NCI-H2196 (cell line): ENCODE measurements at regions not wholly inside any gene's neighbourhood (a gene's known extent, or its start where the extent isn't known, plus 50 kb on each side); places are given as distances from the start of the nearest gene placed in this dataset.
A peak's percentile ranks its signal among the peaks of the same experiment; 100 is the strongest.
"Not testable (repeated sequence)": the region's sequence is repeated elsewhere in the genome, so short reads cannot be mapped to it uniquely, and the experiment has no call there.

Experiments
- DNase-seq: peaks from one replicate; lab custom pipeline; 2025; ENCODE audit not compliant: unreplicated experiment; lab: John Stamatoyannopoulos, UW

DNA sequence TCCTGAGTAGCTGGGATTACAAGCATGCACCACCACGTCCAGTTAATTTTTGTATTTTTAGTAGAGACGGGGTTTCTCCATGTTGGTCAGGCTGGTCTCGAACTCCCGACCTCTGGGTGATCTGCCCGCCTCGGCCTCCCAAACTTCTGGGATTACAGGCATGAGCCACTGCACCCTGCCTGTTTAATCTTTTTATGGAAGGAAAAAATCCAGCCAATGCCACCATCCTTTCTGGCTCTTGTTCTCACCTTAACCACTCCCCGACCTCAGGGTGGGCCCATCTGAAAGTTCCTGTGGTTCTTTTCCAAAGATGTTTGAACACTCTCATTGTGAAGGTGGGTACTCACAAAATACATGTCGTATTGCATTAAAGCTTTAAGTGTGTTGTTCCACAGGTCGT lies 336.2 kb downstream of the TCERG1L start:
- not testable (repeated sequence) for DNase-seq

DNA sequence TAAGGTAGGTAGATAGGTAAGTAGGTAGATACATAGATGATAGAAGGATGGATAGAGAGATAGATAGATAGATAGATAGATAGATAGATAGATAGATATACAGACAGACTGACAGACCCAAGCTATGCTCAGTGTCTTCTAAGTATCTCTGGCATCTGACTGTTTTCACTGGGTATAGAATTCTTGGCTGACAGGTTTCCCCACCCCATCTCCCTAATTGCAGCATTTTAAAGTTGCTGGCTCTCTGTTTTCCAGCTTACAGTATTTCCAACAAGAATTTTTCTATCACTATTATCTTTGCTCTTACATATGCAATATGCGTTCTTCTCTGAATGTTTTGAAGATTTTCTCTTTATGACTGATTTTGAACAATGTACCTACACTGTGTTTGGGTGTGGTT lies 328.7 kb downstream of the TCERG1L start:
- no peak for DNase-seq

DNA sequence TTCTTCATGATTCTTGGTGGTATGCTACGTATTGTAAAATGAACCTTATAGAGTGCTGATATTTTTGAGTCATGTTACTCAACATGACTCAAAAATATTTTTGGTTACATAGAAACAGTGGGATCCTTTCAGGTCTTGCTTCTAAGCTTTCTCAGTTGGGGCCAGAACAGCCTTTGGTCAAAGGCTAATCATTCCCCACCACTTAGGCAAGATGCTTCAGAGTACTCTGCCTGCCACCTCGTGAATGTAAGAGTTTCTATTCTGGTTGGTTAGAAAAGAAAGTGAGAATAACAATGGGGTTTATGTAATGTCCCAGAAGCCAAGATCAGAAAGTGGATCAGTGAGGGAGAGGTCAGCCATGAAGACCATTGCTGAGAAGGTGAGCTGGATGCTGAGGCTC lies 327.8 kb downstream of the TCERG1L start:
- no peak for DNase-seq

DNA sequence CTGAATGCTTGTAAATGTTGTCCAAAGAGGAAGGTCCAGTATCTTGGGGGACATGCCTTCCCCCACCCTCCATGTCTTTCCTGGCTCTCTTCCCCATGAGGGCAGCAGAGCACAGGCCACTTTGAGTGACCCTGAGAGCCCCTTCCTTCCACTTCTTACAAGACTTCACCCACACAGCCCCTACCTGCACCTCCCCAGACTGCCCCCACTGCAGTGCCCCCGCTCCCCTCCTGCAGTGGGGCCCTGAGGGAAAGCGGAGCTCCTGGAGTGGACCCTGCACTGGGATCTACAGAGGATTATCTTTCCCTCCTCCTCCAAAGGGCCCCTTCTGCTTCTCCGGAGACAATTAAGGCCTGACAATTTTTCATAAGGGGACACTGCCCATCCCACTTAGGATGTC lies 326.8 kb downstream of the TCERG1L start:
- DNase-seq = no peak

DNA sequence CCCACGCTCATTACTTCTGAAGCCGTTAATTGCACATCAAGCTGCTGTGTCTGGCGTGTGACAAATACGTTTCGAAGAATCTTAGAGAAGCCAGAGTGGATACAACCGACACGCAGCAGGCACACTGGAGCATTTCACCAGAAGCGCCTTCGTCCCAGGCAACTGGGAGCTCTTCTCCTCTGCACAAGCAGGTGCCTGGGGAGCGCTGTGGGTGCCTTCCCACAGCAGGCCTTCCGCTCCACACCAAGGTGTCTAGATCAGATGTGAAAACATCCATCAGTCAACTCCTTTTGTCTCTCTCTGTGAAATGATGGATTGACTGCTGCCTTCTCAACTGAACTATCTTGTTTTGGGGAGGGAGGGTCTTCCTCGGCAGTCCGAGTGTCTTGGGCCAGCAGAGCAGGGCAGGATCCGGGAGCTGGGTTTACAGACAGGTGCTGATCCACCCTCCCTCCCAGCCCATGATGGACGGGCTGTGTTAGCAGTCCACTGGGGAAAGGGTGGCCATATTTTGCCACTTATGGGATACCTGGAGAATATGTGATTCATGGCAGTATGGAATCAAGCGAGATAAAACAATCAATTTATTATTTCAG lies 326.3 kb downstream of the TCERG1L start:
- no peak for DNase-seq

DNA sequence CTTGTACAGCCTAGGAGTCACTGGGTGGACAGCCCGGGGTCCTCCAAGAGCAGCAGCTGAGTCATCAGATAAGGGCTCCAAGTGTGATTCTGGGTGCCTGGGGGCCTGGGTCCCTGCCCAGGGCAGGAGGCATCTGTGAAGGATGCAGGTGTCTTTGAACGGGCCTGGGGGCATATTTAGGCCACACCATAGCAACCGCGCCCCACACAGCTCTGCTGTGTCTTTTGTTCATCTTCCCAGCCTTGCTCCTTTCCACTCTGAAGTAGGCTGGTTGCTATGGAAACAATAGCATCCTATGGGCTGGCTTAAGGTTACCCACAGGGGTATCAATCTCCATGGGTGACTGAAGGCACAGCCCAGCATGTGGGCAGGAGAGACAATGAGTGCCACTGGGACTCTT lies 324.7 kb downstream of the TCERG1L start:
- DNase-seq = no peak

DNA sequence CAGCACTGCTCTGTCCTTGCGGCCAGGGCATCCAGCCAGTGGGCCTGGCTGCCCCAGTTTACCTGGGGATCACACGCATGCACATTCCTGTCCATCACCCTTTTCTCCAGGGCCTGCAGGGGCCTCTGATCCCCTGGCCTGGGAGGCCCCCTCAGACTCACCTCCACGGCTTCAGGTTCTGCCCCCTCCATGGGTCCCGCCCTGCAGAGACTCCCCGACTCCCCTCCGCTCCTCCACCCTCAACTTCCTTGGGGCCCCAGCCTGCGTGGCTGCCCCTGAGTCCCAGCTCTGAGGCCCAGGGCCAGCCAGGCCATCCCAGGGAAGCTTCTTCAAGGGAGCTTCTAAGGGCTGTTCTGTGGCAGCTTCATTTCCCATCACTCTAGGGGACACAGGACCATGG lies 324.1 kb downstream of the TCERG1L start:
- no peak for DNase-seq

DNA sequence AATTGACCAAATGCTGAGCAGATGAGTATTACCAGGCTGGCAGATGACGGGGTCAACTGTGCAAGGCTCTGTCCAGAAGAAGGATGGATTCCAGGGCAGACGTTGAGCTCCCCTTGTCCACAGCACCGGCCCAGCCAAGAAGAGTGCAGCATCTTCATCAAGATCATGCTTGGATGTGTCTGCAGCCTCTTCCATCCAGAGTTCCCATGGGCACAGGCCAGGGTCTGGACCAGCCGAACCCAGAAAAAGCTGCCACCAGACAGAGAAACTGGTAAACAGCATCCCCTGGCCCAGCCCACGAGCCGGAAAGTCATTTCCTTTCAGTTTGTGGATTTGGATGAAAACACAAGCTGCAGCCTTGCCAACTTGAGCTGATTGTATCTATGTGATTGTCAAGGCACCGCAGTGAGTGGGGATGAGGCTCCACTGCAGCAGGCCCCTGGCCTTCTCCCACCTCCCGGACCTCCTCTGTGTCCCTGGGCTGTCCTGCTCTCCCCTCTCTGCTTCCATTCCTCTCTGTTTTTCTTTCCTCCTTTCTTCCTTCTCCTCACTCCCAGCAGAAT lies 321.8 kb downstream of the TCERG1L start:
- no peak for DNase-seq

DNA sequence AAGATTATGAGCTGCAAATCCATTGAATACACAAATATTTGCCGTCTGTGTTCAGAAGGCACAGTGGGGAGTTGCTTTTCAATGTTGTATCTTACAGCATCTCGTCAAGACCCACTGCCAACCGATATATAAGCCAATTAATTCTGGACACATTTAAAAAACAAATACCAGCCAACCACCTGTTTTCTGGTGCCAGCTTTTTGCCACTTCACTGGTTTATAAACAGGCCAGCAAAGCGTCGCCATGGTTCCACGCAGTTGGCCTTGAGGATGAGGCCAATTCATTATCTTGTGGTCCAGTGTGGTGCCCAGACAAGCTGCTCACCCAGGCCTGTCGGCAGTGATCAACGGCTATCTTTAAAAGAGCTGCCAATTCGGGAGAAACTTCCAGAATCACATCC lies 321.0 kb downstream of the TCERG1L start:
- peak; percentile 38 for DNase-seq

DNA sequence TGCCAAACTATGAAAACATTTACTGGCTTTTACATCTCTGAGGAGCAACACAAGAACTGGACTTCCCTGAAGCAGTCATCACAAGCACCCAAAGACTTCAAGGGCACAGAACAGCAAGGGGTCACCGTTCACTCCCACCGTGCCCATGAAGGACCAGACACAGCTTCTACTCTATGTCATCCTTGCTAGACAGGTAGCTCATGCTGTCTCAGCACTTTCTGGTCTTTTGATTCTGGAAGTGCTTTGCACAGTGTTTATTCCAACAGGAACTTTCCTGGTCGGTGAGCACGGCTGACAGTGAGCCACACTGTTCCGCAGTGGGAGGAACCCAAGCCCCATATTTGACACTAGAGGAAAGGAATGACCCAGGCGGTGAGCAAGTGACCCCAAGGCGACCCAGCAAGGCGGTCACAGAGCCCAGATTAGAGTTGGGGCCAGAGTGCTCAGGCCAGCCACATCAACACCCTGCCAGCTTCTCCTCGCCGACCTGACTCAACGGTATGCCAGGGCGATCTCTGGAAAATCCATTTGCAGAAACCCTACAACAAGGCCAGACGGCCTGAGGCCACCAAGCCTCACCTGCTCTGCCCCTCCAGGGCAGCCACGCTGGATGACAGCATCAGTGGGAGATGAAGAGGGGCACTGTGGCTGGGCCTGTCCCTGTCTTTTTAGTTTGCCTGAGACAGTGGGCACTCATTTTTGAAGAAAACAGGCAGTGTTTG lies 318.6 kb downstream of the TCERG1L start:
- no peak for DNase-seq

DNA sequence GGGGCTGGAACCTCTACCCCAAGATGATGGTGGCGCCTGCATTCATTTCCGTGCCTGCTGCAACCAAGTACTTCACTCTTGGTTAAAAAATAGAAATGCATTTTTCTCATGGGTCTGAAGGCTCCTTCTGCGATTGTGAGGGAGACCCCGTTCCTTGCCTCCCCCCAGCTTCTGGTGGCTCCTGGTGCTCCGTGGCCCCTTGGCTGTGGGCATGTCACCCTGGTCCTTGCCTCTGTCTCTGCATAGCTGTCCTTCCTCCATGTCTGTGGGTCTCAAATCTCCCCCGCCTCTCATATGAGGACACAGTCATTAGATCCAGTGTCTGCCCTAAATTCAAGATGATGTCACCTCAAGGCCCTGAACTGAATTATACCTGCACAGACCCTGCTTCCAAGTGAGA lies 317.9 kb downstream of the TCERG1L start:
- DNase-seq = no peak

DNA sequence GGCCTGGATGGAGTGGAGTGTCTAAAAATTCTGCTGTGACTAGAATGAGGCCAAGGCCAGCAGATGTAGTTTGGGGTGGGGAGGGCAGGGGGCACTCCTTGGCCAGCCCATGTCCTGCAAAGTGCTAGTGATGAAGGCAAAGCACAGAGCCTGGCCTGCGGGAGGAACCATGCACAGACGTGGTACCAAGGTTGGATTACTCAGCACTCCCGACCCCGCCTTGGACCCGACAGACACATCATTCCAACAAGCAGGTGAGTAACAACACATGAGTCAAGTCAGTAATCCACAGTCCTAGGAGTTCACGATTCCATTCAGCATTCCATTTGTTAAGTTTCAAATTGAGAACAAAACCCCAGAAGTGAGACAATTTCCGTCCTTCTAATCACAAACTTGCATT lies 317.3 kb downstream of the TCERG1L start:
- DNase-seq = no peak

DNA sequence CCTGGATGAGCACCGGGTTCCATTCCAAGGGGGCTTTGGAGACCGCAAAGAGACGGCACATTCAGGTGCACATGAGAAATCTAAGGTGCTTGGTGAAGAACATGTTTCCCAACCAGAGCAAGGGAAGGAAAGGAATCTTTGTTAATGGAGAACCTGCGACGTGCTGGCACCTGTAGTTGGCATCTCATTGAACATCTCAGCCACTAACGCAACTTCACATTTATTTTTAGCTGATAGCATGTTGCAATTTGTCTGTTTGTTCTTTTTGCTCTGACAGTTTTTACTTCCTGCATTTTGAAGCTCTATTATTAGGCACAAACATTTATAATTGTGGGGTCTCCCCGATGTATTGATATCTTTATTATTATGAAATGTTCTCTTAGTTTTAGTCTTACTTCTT lies 316.7 kb downstream of the TCERG1L start:
- DNase-seq = no peak

DNA sequence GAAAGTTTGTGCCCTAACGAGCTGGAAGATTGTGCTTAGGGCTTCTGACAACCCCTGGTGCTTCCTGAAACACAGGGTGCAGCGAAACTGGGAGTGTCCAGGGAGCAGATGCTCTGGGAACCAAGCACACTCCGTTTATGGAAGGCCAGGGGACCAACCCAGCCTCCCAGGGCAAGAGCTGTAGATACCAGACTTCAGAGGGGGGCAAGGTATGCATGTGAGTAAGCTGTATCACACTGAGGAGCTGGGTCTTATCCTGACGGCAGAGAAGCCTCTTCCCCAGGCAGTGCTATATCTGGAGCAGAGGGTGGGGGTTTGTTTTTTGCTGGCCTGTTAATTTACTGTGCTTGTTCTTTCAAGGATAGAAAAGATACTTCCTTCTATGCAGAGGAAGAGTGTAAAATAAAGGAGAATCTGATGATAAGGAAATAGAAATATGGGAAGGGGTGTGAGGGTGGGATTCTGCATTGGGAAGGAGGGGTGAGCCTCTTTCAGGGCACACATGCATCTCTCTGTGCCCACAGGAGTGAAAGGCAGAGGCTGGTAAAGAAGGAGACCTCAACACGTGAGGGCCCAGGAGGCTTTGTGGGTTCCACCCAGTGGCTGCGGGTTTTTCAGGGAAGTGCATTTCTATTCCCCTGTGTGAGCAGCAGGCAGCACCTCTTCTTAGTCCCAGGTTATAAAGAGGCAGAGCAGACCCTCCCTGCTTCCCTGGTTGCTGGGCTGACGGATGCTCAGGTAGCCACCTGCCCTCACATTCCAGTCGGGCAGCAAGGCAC lies 314.1 kb downstream of the TCERG1L start:
- DNase-seq = no peak

DNA sequence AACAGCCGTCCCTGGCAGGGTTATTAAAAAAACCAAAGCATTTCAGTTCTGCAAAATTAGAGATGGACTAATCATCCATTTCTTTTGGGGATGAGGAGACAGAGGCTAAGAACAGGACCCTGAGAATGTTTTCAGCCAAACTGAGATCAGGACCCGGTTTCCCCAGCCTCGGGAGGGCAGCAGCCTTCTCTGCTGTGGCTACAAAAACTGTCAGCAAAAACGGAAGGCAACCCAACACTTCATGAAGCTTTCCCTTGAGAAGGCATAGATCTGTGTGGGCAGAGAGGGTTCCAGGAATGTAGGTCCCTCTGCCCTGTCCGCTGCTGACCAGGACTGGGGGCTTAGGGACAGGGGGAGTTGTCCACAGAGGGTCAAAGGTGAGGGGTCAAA lies 313.5 kb downstream of the TCERG1L start:
- no peak for DNase-seq

DNA sequence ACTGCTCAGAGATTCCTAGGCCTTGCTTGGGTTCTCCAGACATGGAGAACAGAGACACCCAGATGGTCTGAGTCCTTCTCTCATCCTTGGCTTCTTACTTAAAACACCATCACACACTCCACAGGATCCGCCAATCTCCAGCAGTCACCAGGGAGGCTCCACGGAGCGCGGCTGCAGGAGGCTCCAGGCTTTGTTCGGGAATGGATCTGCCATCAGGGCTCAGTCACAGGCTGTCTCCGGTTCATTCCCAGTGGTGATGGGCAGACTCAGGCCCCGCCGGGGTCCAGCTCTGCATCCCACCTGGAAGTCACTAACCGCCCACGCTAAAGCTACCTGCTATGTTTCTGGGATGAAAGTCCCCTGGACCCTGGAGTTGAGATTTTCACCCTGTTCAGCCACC lies 312.9 kb downstream of the TCERG1L start:
- DNase-seq = no peak

DNA sequence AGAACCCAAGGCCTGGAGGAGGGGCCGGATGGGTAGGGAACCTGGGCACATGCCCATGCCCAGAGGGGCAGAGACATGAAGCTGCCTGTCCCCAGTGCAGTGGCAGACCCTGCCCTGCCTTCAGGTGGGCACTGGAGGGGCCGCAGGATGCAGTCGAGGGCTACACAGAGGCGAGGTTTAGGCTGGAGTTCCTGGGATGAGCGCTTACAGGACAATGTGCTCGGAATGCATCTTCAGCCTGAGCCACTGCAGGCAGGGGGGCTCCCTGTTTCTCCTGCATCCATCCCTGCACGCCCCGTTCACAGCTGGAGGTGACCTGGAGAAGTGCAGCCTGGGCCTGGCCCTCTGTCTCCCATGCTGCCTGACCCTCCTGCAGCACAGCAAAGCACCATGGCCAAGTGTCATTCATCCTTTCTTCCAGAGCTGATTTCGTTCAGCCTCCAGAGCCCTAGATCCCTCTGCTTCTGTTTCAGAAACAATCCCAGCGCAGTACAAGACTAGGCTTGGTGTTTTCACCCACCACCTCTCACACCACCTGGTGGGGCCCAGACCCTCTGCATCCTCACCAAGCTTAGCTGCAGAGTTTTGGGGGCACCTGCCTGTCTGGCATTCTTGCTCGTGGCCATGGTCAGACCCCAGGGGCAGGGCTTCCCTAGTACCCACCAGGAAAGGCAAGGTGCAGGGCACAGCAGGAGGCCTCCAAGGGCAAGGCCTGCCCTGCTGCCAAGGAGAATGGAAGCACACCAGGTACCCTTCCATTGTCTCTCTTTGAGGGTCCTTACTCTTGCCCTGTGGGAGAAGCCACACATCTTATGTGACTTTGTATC lies 311.9 kb downstream of the TCERG1L start:
- DNase-seq = no peak

DNA sequence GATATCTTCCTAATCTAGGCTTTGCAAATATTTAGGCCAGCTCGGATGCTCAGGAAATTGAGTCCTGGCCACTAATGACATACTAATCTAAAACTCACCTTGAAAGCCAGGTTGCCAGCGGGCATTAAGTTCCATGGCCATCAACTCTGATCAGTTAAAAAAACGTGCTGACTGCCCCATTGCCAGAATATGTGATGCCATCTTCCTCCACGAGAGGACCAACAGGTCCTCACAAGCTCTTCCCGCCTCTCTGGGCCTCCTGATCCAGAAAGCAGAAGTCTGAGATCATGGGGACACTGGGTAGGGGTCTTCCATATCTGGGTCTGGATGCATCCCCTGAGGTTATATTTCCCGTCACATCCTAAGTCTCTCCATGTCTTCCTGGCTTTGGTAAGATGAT lies 311.3 kb downstream of the TCERG1L start:
- no peak for DNase-seq

DNA sequence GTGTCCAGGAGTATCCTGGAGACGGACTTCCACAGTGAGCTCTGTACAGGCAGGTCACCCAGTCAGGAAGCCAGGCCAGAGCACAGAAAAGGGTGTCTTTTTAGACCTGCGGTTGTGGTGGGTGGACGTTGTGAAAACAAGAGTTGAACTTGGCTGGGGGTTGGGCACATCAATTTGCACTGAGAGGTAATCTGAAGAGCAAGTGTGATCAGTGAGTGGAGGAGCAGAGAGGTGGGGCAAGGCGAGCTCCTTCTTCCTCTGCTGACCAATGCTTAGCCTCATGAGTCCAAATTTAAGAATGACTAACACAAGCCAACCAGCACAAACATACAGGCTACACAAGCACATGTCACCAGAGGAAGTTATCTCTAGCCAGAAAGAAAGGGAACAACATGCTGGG lies 310.8 kb downstream of the TCERG1L start:
- no peak for DNase-seq

DNA sequence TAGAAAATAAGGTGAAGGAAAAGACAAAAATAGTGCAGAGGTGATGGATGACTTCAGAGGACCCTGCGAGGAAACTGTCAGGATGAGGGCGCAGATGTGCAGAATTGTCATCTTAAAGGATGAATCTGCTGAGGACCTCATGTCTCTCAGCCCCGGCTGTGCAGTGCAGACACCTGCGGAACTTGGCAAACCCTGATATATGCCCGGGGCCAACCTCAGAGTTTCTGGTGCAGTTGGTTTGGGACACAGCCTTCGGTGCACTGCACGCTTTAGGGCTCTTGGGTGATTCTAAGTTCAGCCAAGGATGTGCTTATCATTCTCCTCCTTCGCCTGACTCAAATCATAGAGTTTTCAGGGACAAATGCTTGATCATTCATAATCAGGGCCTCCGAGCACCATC lies 310.1 kb downstream of the TCERG1L start:
- DNase-seq = no peak
